Fibroblast of lung (primary cell): ENCODE measurements at regions not wholly inside any gene's neighbourhood (a gene's known extent, or its start where the extent isn't known, plus 50 kb on each side); places are given as distances from the start of the nearest gene placed in this dataset.

ENCODE experiments used
- CTCF ChIP-seq, 2 donors: IDR thresholded peaks in 1 of 2; conservative IDR thresholded peaks in 1 of 2; 1 replicate in 1 of 2; 2 replicates in 1 of 2; pipeline ENCODE4 v1.5.1; 2011 to 2012; ENCODE audit warnings: low read length in 2 of 2, control low read depth in 1 of 2, inconsistent platforms in 1 of 2, low read depth in 1 of 2, mild to moderate bottlenecking in 1 of 2
- EZH2 ChIP-seq: IDR thresholded peaks from 2 replicates; pipeline ENCODE4 v1.5.1; 2012; ENCODE audit warnings: low read length, control low read depth, mild to moderate bottlenecking; ENCODE audit errors: missing control alignments

GRCh38 chr15:58303236-58303635 lies 128.6 kb upstream of the LIPC start:
- TF ChIP-seq CTCF (conservative IDR thresholded peaks at IDR 0.05 in 1 of 2, IDR thresholded peaks at IDR 0.05 in 1 of 2; ENCODE audit: low read depth in 1 of 2, low read length in 2 of 2) = no peak
- no peak for TF ChIP-seq EZH2
